Calu3 (cell line): ENCODE measurements at regions not wholly inside any gene's neighbourhood (a gene's known extent, or its start where the extent isn't known, plus 50 kb on each side); places are given as distances from the start of the nearest gene placed in this dataset.

Source experiments
- BruUV-seq: library from RNA; stranded (reverse); fragments of 400-500 nt; replicated peaks from 2 replicates; lab custom pipeline; 2021; lab: Mats Ljungman, UMichigan
- CTCF ChIA-PET: fragments of 300-600 bp; sonication (Branson Sonifier 250); formaldehyde crosslinking; loops from one replicate; lab custom pipeline; 2022; ENCODE audit warnings: antibody characterized with exemption; lab: Charles Lee
- DNase-seq: peaks from one replicate; pipeline ENCODE4 v3.0.0; 2022
- H3K27ac Mint-ChIP-seq: one replicate; pipeline ENCODE4 v1.8.0; 2022; ENCODE audit warnings: mixed read lengths; ENCODE audit not compliant: unreplicated experiment
- H3K27me3 Mint-ChIP-seq: one replicate; pipeline ENCODE4 v1.8.0; 2022; ENCODE audit warnings: mixed read lengths; ENCODE audit not compliant: unreplicated experiment
- H3K36me3 Mint-ChIP-seq: one replicate; pipeline ENCODE4 v1.8.0; 2022; ENCODE audit warnings: mild to moderate bottlenecking, moderate library complexity, mixed read lengths; ENCODE audit not compliant: insufficient read depth, unreplicated experiment
- H3K4me1 Mint-ChIP-seq: one replicate; pipeline ENCODE4 v1.8.0; 2022; ENCODE audit warnings: mild to moderate bottlenecking, low read depth, mixed read lengths; ENCODE audit not compliant: unreplicated experiment
- H3K4me3 Mint-ChIP-seq: one replicate; pipeline ENCODE4 v1.8.0; 2022; ENCODE audit warnings: mild to moderate bottlenecking, low read depth, moderate library complexity, mixed read lengths; ENCODE audit not compliant: unreplicated experiment
- H3K9me3 Mint-ChIP-seq: one replicate; pipeline ENCODE4 v1.8.0; 2022; ENCODE audit warnings: low read depth, mixed read lengths; ENCODE audit not compliant: unreplicated experiment
- CTCF ChIP-seq: fragments of 200-600 bp; IDR thresholded peaks from one replicate; pipeline ENCODE4 v1.8.0; 2022; ENCODE audit warnings: antibody characterized with exemption; ENCODE audit not compliant: unreplicated experiment
- intact Hi-C: fragments of 100-400 bp; cut with micrococcal nuclease; formaldehyde crosslinking; loops from one replicate; pipeline ENCODE4 v1.10.0; 2022; ENCODE audit not compliant: unreplicated experiment

- H3K27ac Mint-ChIP-seq, result no peak overlapping the region
- DNase-seq, result no peak
- CTCF ChIA-PET, result interaction anchor here (0.6 to 1.5 kb wide), 4 partner anchors 22 to 56 kb away, joined by 3 to 5 read pairs (median 4); no protein-coding TSS in a partner anchor
- no peaks in the 10 kb centered on the region for H3K36me3 Mint-ChIP-seq
- H3K4me3 Mint-ChIP-seq, result no peak overlapping the region
- intact Hi-C loops, result no loop called here
- H3K4me1 Mint-ChIP-seq, result peaks cover 23% of the 10 kb centered on the region
- no TSS peak for BruUV-seq
- TF ChIP-seq CTCF, result no peak
- H3K9me3 Mint-ChIP-seq, result no peaks in the 10 kb centered on the region
- no peaks in the 10 kb centered on the region for H3K27me3 Mint-ChIP-seq
Observed at GRCh38 chr2:217706513-217706912, 296.3 kb downstream of the TNS1 start.

- CTCF ChIA-PET, result interaction anchor here (0.6 to 1.5 kb wide), 2 partner anchors 44 to 56 kb away, joined by 3 to 5 read pairs; no protein-coding TSS in a partner anchor
- peaks cover 23% of the 10 kb centered on the region for H3K4me1 Mint-ChIP-seq
- no peak overlapping the region for H3K4me3 Mint-ChIP-seq
- H3K27me3 Mint-ChIP-seq, result no peaks in the 10 kb centered on the region
- TF ChIP-seq CTCF, result no peak
- H3K27ac Mint-ChIP-seq, result no peak overlapping the region
- H3K9me3 Mint-ChIP-seq, result no peaks in the 10 kb centered on the region
- BruUV-seq, result no TSS peak
- H3K36me3 Mint-ChIP-seq, result no peaks in the 10 kb centered on the region
- DNase-seq, result no peak
- intact Hi-C loops, result no loop called here
Observed at GRCh38 chr2:217706095-217706494, 296.7 kb downstream of the TNS1 start.

- intact Hi-C loops, result no loop called here
- CTCF ChIA-PET, result no interaction called here
- H3K4me3 Mint-ChIP-seq, result no peak overlapping the region
- BruUV-seq, result no TSS peak
- no peak for TF ChIP-seq CTCF
- H3K27ac Mint-ChIP-seq, result no peak overlapping the region
- H3K36me3 Mint-ChIP-seq, result no peaks in the 10 kb centered on the region
- H3K27me3 Mint-ChIP-seq, result no peaks in the 10 kb centered on the region
- DNase-seq, result no peak
- peaks cover 17% of the 10 kb centered on the region for H3K4me1 Mint-ChIP-seq
- H3K9me3 Mint-ChIP-seq, result no peaks in the 10 kb centered on the region
Observed at GRCh38 chr2:217705461-217705860, 297.3 kb downstream of the TNS1 start.

- intact Hi-C loops, result no loop called here
- H3K4me3 Mint-ChIP-seq, result no peak overlapping the region
- CTCF ChIA-PET, result no interaction called here
- H3K9me3 Mint-ChIP-seq, result no peaks in the 10 kb centered on the region
- no TSS peak for BruUV-seq
- no peaks in the 10 kb centered on the region for H3K27me3 Mint-ChIP-seq
- H3K4me1 Mint-ChIP-seq, result peaks cover 11% of the 10 kb centered on the region
- H3K27ac Mint-ChIP-seq, result no peak overlapping the region
- no peaks in the 10 kb centered on the region for H3K36me3 Mint-ChIP-seq
- TF ChIP-seq CTCF, result no peak
- DNase-seq, result no peak
Observed at GRCh38 chr2:217703999-217704398, 298.8 kb downstream of the TNS1 start.
